B cell (primary cell): ENCODE measurements at regions not wholly inside any gene's neighbourhood (a gene's known extent, or its start where the extent isn't known, plus 50 kb on each side); places are given as distances from the start of the nearest gene placed in this dataset.
A peak's percentile ranks its signal among the peaks of the same experiment; 100 is the strongest.

Experiments used
- ATAC-seq: fragments of 200-7000 bp; cut with Tn5 transposase; one replicate; pipeline ENCODE4 v1.10.0; 2021; ENCODE audit warnings: low read depth, mild to moderate bottlenecking, moderate number of reproducible peaks, moderate library complexity
- CTCF ChIA-PET: fragments of 350-600 bp; sonication (Branson Sonifier 250); formaldehyde crosslinking; loops from one replicate; lab custom pipeline; 2021; ENCODE audit warnings: antibody characterized with exemption, inconsistent platforms; lab: Charles Lee
- POLR2A ChIA-PET: fragments of 350-600 bp; sonication (Branson Sonifier 250); formaldehyde crosslinking; loops from one replicate; lab custom pipeline; 2021; ENCODE audit warnings: antibody characterized with exemption; lab: Charles Lee
- DNase-seq: peaks from one replicate; pipeline ENCODE4 v3.0.0; 2013
- H2AFZ ChIP-seq: 2 replicates; pipeline ENCODE4 v1.6.1; 2012; ENCODE audit warnings: mild to moderate bottlenecking, low read depth, low read length; ENCODE audit not compliant: insufficient read depth, poor library complexity, severe bottlenecking
- H3K27ac ChIP-seq, 2 donors: 1 replicate in 1 of 2; 2 replicates in 1 of 2; pipeline ENCODE4 v1.5.1; 2012 to 2013; ENCODE audit warnings: low read length in 2 of 2, mild to moderate bottlenecking in 2 of 2, moderate library complexity in 1 of 2
- H3K27me3 ChIP-seq, 4 experiments: fragments of 200-600 bp in 1 of 4; sonication (generic) in 1 of 4; replicated peaks in 1 of 4; 1 replicate in 2 of 4; 2 replicates in 2 of 4; pipeline versions ENCODE4 v1.6.1 to v1.7.0; 2013 to 2016; ENCODE audit warnings: low read length in 3 of 4, mild to moderate bottlenecking in 2 of 4, mixed read lengths in 1 of 4, moderate library complexity in 1 of 4; ENCODE audit not compliant: insufficient read depth in 4 of 4, control insufficient read depth in 3 of 4; ENCODE audit errors: control extremely low read depth in 1 of 4
- H3K36me3 ChIP-seq, 2 experiments: replicated peaks in 1 of 2; 1 replicate in 1 of 2; 2 replicates in 1 of 2; pipeline versions ENCODE4 v1.6.1 to v1.7.1; 2013; ENCODE audit warnings: low read length in 1 of 2; ENCODE audit not compliant: insufficient read depth in 2 of 2, control insufficient read depth in 1 of 2; ENCODE audit errors: control extremely low read depth in 1 of 2, extremely low read depth in 1 of 2
- H3K4me1 ChIP-seq, 2 donors: fragments of 200-600 bp in 1 of 2; sonication (generic) in 1 of 2; 1 replicate in 1 of 2; 2 replicates in 1 of 2; pipeline versions ENCODE4 v1.5.1 to v1.6.1; 2013 to 2017; ENCODE audit warnings: low read length in 2 of 2; ENCODE audit not compliant: control insufficient read depth in 2 of 2, insufficient read depth in 2 of 2
- H3K4me2 ChIP-seq: replicated peaks from 2 replicates; pipeline ENCODE3; 2012; ENCODE audit warnings: mild to moderate bottlenecking, low read depth, low read length; ENCODE audit not compliant: poor library complexity, severe bottlenecking
- H3K4me3 ChIP-seq, 5 experiments: fragments of 200-600 bp in 1 of 5; sonication (generic) in 1 of 5; 1 replicate in 3 of 5; 2 replicates in 2 of 5; pipeline versions ENCODE4 v1.5.1 to v1.7.0; 2011 to 2016; ENCODE audit warnings: low read length in 4 of 5, mild to moderate bottlenecking in 4 of 5, low read depth in 2 of 5, control low read depth in 1 of 5, moderate library complexity in 1 of 5; ENCODE audit not compliant: insufficient read depth in 1 of 5; ENCODE audit errors: control extremely low read depth in 1 of 5, extremely low read depth in 1 of 5
- H3K79me2 ChIP-seq: fragments of 200-600 bp; sonication (generic); one replicate; pipeline ENCODE4 v1.6.0; 2016; ENCODE audit warnings: low read length; ENCODE audit not compliant: control insufficient read depth, insufficient read depth
- H3K9ac ChIP-seq: fragments of 200-600 bp; sonication (generic); 2 replicates; pipeline ENCODE4 v1.6.1; 2017; ENCODE audit warnings: mild to moderate bottlenecking, low read length, moderate library complexity
- H3K9me3 ChIP-seq, 3 donors: one replicate each; pipeline versions ENCODE4 v1.6.1 to v1.7.1; 2013; ENCODE audit warnings: low read length in 2 of 3; ENCODE audit not compliant: control insufficient read depth in 2 of 3, insufficient read depth in 1 of 3; ENCODE audit errors: control extremely low read depth in 1 of 3
- H4K20me1 ChIP-seq: 2 replicates; pipeline ENCODE4 v1.6.0; 2012; ENCODE audit warnings: mild to moderate bottlenecking, low read length; ENCODE audit not compliant: insufficient read depth, control insufficient read depth, poor library complexity, severe bottlenecking
- H3K27ac Mint-ChIP-seq: one replicate; pipeline ENCODE4 v1.8.0; 2021; ENCODE audit warnings: mixed read lengths
- H3K27me3 Mint-ChIP-seq: one replicate; pipeline ENCODE4 v1.8.0; 2021; ENCODE audit warnings: mixed read lengths
- H3K4me1 Mint-ChIP-seq: one replicate; pipeline ENCODE4 v1.8.0; 2021; ENCODE audit warnings: mixed read lengths
- H3K4me3 Mint-ChIP-seq: one replicate; pipeline ENCODE4 v1.8.0; 2021; ENCODE audit warnings: mixed read lengths
- H3K9me3 Mint-ChIP-seq: one replicate; pipeline ENCODE4 v1.8.0; 2022; ENCODE audit warnings: mixed read lengths; ENCODE audit not compliant: insufficient read depth
- CTCF ChIP-seq: fragments of 200-600 bp; IDR thresholded peaks from one replicate; pipeline ENCODE4 v1.8.0; 2022; ENCODE audit warnings: antibody characterized with exemption, mild to moderate bottlenecking
- EZH2 ChIP-seq: IDR thresholded peaks from 2 replicates; pipeline ENCODE4 v1.6.1; 2012; ENCODE audit warnings: borderline replicate concordance, low read depth, mild to moderate bottlenecking, moderate library complexity, low read length; ENCODE audit not compliant: insufficient read depth, poor library complexity, severe bottlenecking
- WGBS: methylation state at CpG from one replicate; pipeline ENCODE4 v1.1.5; 2013; ENCODE audit warnings: missing lambda C conversion rate; ENCODE audit not compliant: insufficient coverage; 5-methylcytosine and 5-hydroxymethylcytosine counted together
- intact Hi-C: fragments of 100-400 bp; cut with micrococcal nuclease; formaldehyde crosslinking; loops from one replicate; pipeline ENCODE4 v1.10.0; 2022

GRCh38 chr3:48088749-48089466, 72.7 kb upstream of the MAP4 start:
- H3K9ac ChIP-seq = peak overlapping the region; percentile 88
- H3K79me2 ChIP-seq = peaks cover 46% of the 10 kb centered on the region
- H4K20me1 ChIP-seq = no peaks in the 10 kb centered on the region
- H3K27me3 Mint-ChIP-seq = no peaks in the 10 kb centered on the region
- CTCF ChIA-PET = interaction anchor here (1.0 to 1.1 kb wide), 2 partner anchors 62 to 348 kb away, joined by 4 to 6 read pairs; no protein-coding TSS in a partner anchor
- peaks cover 17 to 18% of the 10 kb centered on the region in 2 donors for H3K4me1 ChIP-seq
- H3K9me3 Mint-ChIP-seq = no peaks in the 10 kb centered on the region
- H3K27ac ChIP-seq = peak overlapping the region; percentile 83 to 86
- peak overlapping the region; percentile 21 to 91 (median 74) for H3K4me3 ChIP-seq
- DNase-seq (peak; percentile 97), ATAC-seq (peak; percentile 92)
- no peaks in the 10 kb centered on the region for H3K27me3 ChIP-seq
- intact Hi-C loops = loop anchor here (1.0 to 5.0 kb wide), 8 partner anchors 23 to 614 kb away; partner anchors contain the start of genes ATRIP, CDC25A, NCKIPSD and NME6
- H2AFZ ChIP-seq = peak overlapping the region; percentile 90
- peak overlapping the region; percentile 86 for H3K4me2 ChIP-seq
- peaks cover 32% of the 10 kb centered on the region for H3K4me1 Mint-ChIP-seq
- H3K4me3 Mint-ChIP-seq = peak overlapping the region; percentile 99
- POLR2A ChIA-PET = interaction anchor here (0.5 to 0.8 kb wide), 2 partner anchors 58 to 152 kb away, joined by 3 to 4 read pairs; partner anchors contain the start of gene ZNF589
- no peak for TF ChIP-seq CTCF
- no peak for TF ChIP-seq EZH2
- no peaks in the 10 kb centered on the region for H3K9me3 ChIP-seq
- H3K36me3 ChIP-seq = no peaks in the 10 kb centered on the region
- WGBS = under 1% methylated on average over 71 of the region's 79 CpGs
- H3K27ac Mint-ChIP-seq = peak overlapping the region; percentile 98
